GM12878 (cell line): ENCODE measurements at regions not wholly inside any gene's neighbourhood (a gene's known extent, or its start where the extent isn't known, plus 50 kb on each side); places are given as distances from the start of the nearest gene placed in this dataset.

Source experiments
- CTCF ChIP-seq, 3 experiments: IDR thresholded peaks in 2 of 3; conservative IDR thresholded peaks in 1 of 3; 2 replicates each; pipeline ENCODE4 v1.5.1; 2011; ENCODE audit warnings: low read depth in 3 of 3, low read length in 3 of 3, mild to moderate bottlenecking in 3 of 3, control low read depth in 2 of 3, moderate library complexity in 2 of 3, inconsistent platforms in 1 of 3, mixed read lengths in 1 of 3; ENCODE audit not compliant: control insufficient read depth in 2 of 3, insufficient read depth in 1 of 3; ENCODE audit errors: extremely low read depth in 1 of 3
- HCFC1 ChIP-seq: fragments of 150-350 bp; IDR thresholded peaks from 2 replicates; pipeline ENCODE4 v1.6.1; 2014; ENCODE audit warnings: low read length
- HDAC2 ChIP-seq: fragments of 200-600 bp; sonication (generic); IDR thresholded peaks from 2 replicates; pipeline ENCODE4 v1.6.1; 2017
- HDAC6 ChIP-seq: fragments of 200-600 bp; sonication (generic); IDR thresholded peaks from one replicate; pipeline ENCODE4 v1.8.0; 2017; ENCODE audit warnings: antibody characterized with exemption; ENCODE audit not compliant: unreplicated experiment
- MAX ChIP-seq: IDR thresholded peaks from 2 replicates; pipeline ENCODE4 v1.6.1; 2012; ENCODE audit warnings: low read depth, low read length, improper control_type of control experiment
- MXI1 ChIP-seq: fragments of 150-350 bp; IDR thresholded peaks from 2 replicates; pipeline ENCODE4 v1.6.1; 2011; ENCODE audit warnings: low read depth, mild to moderate bottlenecking, inconsistent platforms, low read length, improper control_type of control experiment
- NBN ChIP-seq: fragments of 450-650 bp; IDR thresholded peaks from 2 replicates; pipeline ENCODE4 v1.6.1; 2016
- PAX5 ChIP-seq: IDR thresholded peaks from 2 replicates; pipeline ENCODE4 v1.6.1; 2011; ENCODE audit warnings: low read depth, low read length, borderline replicate concordance
- RAD21 ChIP-seq: IDR thresholded peaks from 2 replicates; pipeline ENCODE4 v1.6.1; 2011; ENCODE audit warnings: mild to moderate bottlenecking, low read depth, low read length, moderate library complexity; ENCODE audit not compliant: insufficient read depth
- RCOR1 ChIP-seq: conservative IDR thresholded peaks from 2 replicates; pipeline ENCODE4 v1.6.1; 2012; ENCODE audit warnings: low read depth, low read length, improper control_type of control experiment
- SPI1 ChIP-seq: IDR thresholded peaks from 2 replicates; pipeline ENCODE4 v1.6.1; 2011; ENCODE audit warnings: low read depth, mild to moderate bottlenecking, low read length, moderate library complexity, borderline replicate concordance; ENCODE audit not compliant: insufficient read depth
- TAF1 ChIP-seq: IDR thresholded peaks from 2 replicates; pipeline ENCODE4 v1.6.1; 2011; ENCODE audit warnings: mild to moderate bottlenecking, low read depth, low read length, borderline replicate concordance

DNA sequence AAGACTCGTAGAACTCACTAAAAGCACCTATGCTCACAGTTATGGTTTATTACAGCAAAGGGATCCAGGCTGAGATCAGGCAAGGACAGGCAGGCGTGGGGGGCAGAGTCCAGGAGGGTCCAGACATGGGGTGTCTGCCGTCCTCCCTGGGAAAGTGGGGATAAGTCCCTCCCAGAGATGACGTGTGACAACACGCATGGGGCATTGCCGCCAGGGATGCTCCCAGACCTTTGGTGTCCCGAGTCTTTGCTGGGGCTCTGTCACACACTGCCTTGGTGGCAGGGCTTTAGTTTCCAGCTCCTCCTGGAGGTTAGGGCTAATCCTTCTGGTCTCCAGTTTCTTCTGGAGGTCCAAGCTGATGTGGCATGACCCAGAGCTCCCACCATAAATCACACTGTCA lies 226.7 kb downstream of the CTTN start:
- TF ChIP-seq HDAC2 (no peak), MXI1 (no peak), RAD21 (no peak), CTCF (IDR thresholded peaks at IDR 0.05 in 2 of 3, conservative IDR thresholded peaks at IDR 0.05 in 1 of 3; ENCODE audit: control insufficient read depth in 2 of 3, extremely low read depth in 1 of 3, insufficient read depth in 1 of 3, low read depth in 3 of 3, low read length in 3 of 3) (no peak), TAF1 (no peak), PAX5 (no peak), HCFC1 (no peak), HDAC6 (no peak), NBN (no peak), MAX (no peak), SPI1 (no peak), RCOR1 (no peak)
